Loucy (cell line): ENCODE measurements at regions not wholly inside any gene's neighbourhood (a gene's known extent, or its start where the extent isn't known, plus 50 kb on each side); places are given as distances from the start of the nearest gene placed in this dataset.

ENCODE experiments used
- H2AFZ ChIP-seq: fragments of 200-600 bp; sonication (generic); 2 replicates; pipeline ENCODE4 v1.6.0; 2016; ENCODE audit warnings: antibody characterized with exemption, mild to moderate bottlenecking, low read length, moderate library complexity
- H3F3A ChIP-seq: fragments of 200-600 bp; 2 replicates; pipeline ENCODE4 v1.6.0; 2016; ENCODE audit warnings: antibody characterized with exemption, low read depth, mild to moderate bottlenecking
- H3K27me3 ChIP-seq: fragments of 200-600 bp; sonication (generic); 2 replicates; pipeline ENCODE4 v1.6.1; 2014; ENCODE audit warnings: low read length, mild to moderate bottlenecking; ENCODE audit not compliant: insufficient read depth, poor library complexity, severe bottlenecking
- H3K36me3 ChIP-seq: fragments of 200-600 bp; sonication (generic); 2 replicates; pipeline ENCODE4 v1.6.1; 2016; ENCODE audit warnings: low read length; ENCODE audit not compliant: insufficient read depth
- H3K4me1 ChIP-seq: fragments of 200-600 bp; sonication (generic); 2 replicates; pipeline ENCODE4 v1.5.1; 2014; ENCODE audit warnings: low read length, mild to moderate bottlenecking; ENCODE audit not compliant: insufficient read depth, poor library complexity, severe bottlenecking
- H3K4me2 ChIP-seq: fragments of 200-600 bp; sonication (generic); 2 replicates; pipeline ENCODE4 v1.6.0; 2014; ENCODE audit warnings: antibody characterized with exemption, low read length, low read depth, mild to moderate bottlenecking; ENCODE audit not compliant: poor library complexity, severe bottlenecking
- H3K4me3 ChIP-seq: fragments of 200-600 bp; sonication (generic); 2 replicates; pipeline ENCODE4 v1.5.1; 2014; ENCODE audit warnings: low read length, mild to moderate bottlenecking, mixed read lengths; ENCODE audit not compliant: poor library complexity, severe bottlenecking
- H3K79me2 ChIP-seq: fragments of 200-600 bp; sonication (generic); 2 replicates; pipeline ENCODE4 v1.6.1; 2014; ENCODE audit warnings: low read length; ENCODE audit not compliant: insufficient read depth
- H3K9ac ChIP-seq: fragments of 200-600 bp; sonication (generic); 2 replicates; pipeline ENCODE4 v1.6.0; 2014; ENCODE audit warnings: mild to moderate bottlenecking, low read depth, low read length, moderate library complexity; ENCODE audit not compliant: poor library complexity, severe bottlenecking
- H3K9me2 ChIP-seq: fragments of 200-600 bp; sonication (generic); replicated peaks from 2 replicates; pipeline ENCODE4 v1.6.1; 2016; ENCODE audit warnings: low read depth, low read length, mixed read lengths
- H3K9me3 ChIP-seq: fragments of 200-600 bp; sonication (generic); 2 replicates; pipeline ENCODE4 v1.6.1; 2014; ENCODE audit warnings: mild to moderate bottlenecking, antibody characterized with exemption, low read length, low read depth; ENCODE audit not compliant: insufficient read depth
- H4K20me1 ChIP-seq: fragments of 200-600 bp; sonication (generic); 2 replicates; pipeline ENCODE4 v1.6.0; 2014; ENCODE audit warnings: antibody characterized with exemption, low read length, mild to moderate bottlenecking; ENCODE audit not compliant: insufficient read depth, poor library complexity, severe bottlenecking
- EZH2phosphoT487 ChIP-seq: fragments of 200-600 bp; IDR thresholded peaks from 2 replicates; pipeline ENCODE4 v1.6.1; 2018; ENCODE audit warnings: antibody characterized with exemption, mild to moderate bottlenecking, moderate library complexity, borderline replicate concordance
- TF ChIP-seq, protein P1 (sequence below): fragments of 200-600 bp; sonication (generic); conservative IDR thresholded peaks from 2 replicates; pipeline ENCODE4 v1.5.1; 2014; ENCODE audit warnings: mild to moderate bottlenecking, antibody characterized with exemption, low read length

DNA sequence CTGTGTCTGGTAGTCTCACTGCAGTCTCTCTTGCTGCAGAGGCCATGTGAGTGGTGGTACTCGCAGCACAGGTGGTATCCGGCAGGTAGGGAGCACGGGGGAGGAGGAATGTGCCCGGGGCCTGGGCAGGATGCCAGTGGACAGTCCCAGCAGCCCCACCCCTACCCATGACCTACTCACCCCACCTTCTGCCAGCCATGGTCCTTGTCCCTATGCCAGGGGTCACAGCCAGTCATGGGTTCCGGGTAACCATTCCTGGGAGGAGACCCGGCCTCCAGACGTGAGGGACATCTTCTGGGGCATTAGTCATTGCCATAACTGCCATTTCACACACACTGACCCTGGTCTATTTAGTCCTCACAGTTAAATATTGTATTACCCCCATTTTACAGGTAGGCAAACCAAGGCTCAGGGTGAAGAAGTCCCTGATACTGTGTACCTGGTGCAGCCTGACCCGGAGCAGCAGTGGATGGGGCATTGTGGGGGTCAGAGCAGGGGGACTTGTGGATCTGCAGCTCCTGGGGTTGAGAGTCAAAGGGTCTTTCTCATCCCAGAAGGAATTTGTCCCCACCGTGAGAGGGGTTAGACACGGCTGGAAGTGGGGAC is 58.8 kb upstream of the TAC4 start:
- Histone ChIP-seq H3K27me3 (no peaks in the 10 kb centered on the region), H3K9me2 (no peaks in the 10 kb centered on the region), H4K20me1 (no peaks in the 10 kb centered on the region), H3K4me2 (no peak overlapping the region), H3F3A (no peaks in the 10 kb centered on the region), H2AFZ (no peak overlapping the region), H3K4me3 (no peak overlapping the region), H3K4me1 (peaks cover 11% of the 10 kb centered on the region), H3K79me2 (no peaks in the 10 kb centered on the region), H3K9ac (no peak overlapping the region), H3K9me3 (no peaks in the 10 kb centered on the region), H3K36me3 (no peaks in the 10 kb centered on the region)
- TF ChIP-seq, protein P1, sequence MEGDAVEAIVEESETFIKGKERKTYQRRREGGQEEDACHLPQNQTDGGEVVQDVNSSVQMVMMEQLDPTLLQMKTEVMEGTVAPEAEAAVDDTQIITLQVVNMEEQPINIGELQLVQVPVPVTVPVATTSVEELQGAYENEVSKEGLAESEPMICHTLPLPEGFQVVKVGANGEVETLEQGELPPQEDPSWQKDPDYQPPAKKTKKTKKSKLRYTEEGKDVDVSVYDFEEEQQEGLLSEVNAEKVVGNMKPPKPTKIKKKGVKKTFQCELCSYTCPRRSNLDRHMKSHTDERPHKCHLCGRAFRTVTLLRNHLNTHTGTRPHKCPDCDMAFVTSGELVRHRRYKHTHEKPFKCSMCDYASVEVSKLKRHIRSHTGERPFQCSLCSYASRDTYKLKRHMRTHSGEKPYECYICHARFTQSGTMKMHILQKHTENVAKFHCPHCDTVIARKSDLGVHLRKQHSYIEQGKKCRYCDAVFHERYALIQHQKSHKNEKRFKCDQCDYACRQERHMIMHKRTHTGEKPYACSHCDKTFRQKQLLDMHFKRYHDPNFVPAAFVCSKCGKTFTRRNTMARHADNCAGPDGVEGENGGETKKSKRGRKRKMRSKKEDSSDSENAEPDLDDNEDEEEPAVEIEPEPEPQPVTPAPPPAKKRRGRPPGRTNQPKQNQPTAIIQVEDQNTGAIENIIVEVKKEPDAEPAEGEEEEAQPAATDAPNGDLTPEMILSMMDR = no peak
- no peak for TF ChIP-seq EZH2phosphoT487

DNA sequence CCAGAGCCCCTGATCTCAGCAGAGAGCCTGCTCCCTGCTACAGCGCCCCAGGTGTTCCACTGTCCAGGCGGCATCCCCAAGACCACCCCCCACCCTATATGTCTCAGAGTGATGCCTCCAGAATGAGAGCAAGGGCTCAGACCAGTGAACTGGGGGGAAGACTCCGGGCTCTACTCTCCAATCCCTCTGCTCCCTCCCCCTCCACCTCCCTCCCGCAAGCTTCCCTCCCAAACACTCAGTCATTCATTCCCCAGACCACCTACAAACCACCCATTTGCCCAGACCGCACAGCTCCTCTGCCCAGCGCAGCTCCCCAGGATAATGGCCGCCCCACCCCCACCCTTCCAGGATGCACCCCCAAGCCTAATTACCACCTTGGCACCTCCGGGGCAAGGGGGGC is 59.4 kb upstream of the TAC4 start:
- no peaks in the 10 kb centered on the region for H4K20me1 ChIP-seq
- no peak overlapping the region for H3K4me3 ChIP-seq
- no peak overlapping the region for H3K4me2 ChIP-seq
- H2AFZ ChIP-seq = no peak overlapping the region
- no peaks in the 10 kb centered on the region for H3K9me3 ChIP-seq
- H3K79me2 ChIP-seq = no peaks in the 10 kb centered on the region
- H3K4me1 ChIP-seq = peaks cover 11% of the 10 kb centered on the region
- H3F3A ChIP-seq = no peaks in the 10 kb centered on the region
- H3K9ac ChIP-seq = no peak overlapping the region
- H3K27me3 ChIP-seq = no peaks in the 10 kb centered on the region
- no peak for TF ChIP-seq EZH2phosphoT487
- TF ChIP-seq, protein P1 = no peak
- no peaks in the 10 kb centered on the region for H3K9me2 ChIP-seq
- no peaks in the 10 kb centered on the region for H3K36me3 ChIP-seq

DNA sequence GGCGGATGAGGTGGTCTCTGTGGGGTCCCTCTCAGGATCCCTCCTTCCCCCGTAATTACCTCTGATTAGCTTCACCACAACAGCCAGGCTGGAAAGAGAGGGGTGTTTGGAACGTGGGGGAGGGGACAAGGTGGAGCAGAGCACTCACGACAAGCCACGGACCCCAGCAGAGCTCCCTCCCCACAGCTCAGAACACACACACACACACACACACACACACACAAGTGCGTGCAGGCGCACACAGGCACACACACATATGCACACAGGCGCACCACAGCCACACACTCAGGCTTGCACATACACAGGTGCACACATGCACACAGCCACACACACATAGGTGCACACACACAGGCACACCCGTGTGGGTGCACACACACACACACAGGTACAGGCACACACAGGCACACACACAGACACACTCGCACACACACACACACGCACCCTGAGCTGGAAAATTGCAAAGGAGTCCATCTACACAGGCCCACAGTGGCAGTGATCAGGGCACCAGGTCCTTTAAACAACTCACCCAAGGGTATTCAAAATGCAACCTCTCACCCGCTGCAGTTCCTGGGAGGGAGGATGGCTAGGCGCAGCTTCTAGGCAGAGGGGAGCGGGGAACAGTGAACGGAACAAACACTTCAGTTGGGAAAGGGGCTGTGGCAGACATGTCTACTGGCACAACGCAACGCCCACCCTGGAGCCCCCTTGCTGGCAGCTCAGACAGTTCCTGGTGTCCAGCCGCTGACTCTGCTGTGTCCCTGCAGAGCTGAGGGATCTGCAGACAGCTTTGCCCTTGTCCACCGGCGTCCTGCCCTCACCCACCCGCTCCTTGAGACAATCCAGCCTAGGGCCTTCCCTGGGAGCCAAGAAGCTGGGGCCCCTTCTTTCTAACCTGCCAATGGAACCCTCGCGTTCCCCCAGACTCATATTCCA is 59.9 kb upstream of the DLX4 start:
- H3K27me3 ChIP-seq = no peaks in the 10 kb centered on the region
- H3K9me3 ChIP-seq = no peaks in the 10 kb centered on the region
- peaks cover 2% of the 10 kb centered on the region for H3K4me1 ChIP-seq
- TF ChIP-seq, protein P1 = no peak
- TF ChIP-seq EZH2phosphoT487 = no peak
- H3K9ac ChIP-seq = no peak overlapping the region
- H3F3A ChIP-seq = no peaks in the 10 kb centered on the region
- no peaks in the 10 kb centered on the region for H3K79me2 ChIP-seq
- H2AFZ ChIP-seq = no peak overlapping the region
- no peaks in the 10 kb centered on the region for H3K9me2 ChIP-seq
- no peaks in the 10 kb centered on the region for H4K20me1 ChIP-seq
- H3K4me2 ChIP-seq = no peak overlapping the region
- no peak overlapping the region for H3K4me3 ChIP-seq
- H3K36me3 ChIP-seq = no peaks in the 10 kb centered on the region
